ENCODE measurements at regions not wholly inside any gene's neighbourhood (a gene's known extent, or its start where the extent isn't known, plus 50 kb on each side); places are given as distances from the start of the nearest gene placed in this dataset.

GRCh38 chr22:49302530-49302929 is 525.1 kb downstream of the BRD1 start:
- TF ChIP-seq, protein P1, sequence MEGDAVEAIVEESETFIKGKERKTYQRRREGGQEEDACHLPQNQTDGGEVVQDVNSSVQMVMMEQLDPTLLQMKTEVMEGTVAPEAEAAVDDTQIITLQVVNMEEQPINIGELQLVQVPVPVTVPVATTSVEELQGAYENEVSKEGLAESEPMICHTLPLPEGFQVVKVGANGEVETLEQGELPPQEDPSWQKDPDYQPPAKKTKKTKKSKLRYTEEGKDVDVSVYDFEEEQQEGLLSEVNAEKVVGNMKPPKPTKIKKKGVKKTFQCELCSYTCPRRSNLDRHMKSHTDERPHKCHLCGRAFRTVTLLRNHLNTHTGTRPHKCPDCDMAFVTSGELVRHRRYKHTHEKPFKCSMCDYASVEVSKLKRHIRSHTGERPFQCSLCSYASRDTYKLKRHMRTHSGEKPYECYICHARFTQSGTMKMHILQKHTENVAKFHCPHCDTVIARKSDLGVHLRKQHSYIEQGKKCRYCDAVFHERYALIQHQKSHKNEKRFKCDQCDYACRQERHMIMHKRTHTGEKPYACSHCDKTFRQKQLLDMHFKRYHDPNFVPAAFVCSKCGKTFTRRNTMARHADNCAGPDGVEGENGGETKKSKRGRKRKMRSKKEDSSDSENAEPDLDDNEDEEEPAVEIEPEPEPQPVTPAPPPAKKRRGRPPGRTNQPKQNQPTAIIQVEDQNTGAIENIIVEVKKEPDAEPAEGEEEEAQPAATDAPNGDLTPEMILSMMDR (IDR thresholded peaks at IDR 0.05), result no peak
- no peak for TF ChIP-seq POLR2A (IDR thresholded peaks at IDR 0.05)

All from heart left ventricle (tissue), 13 donors.